ENCODE measurements at regions not wholly inside any gene's neighbourhood (a gene's known extent, or its start where the extent isn't known, plus 50 kb on each side); places are given as distances from the start of the nearest gene placed in this dataset.

GRCh38 chr14:62308891-62309290 is 546.7 kb downstream of the SNAPC1 start:
- no peaks in the 10 kb centered on the region for H3K9me2 ChIP-seq (replicated peaks; ENCODE audit: insufficient read depth)
- no peaks in the 10 kb centered on the region for H3K79me2 ChIP-seq
- no peak overlapping the region for H2AFZ ChIP-seq
- no peaks in the 10 kb centered on the region for H3K9me3 ChIP-seq (ENCODE audit: low read depth)
- no peaks in the 10 kb centered on the region for H3K27me3 ChIP-seq
- no peak for TF ChIP-seq EZH2phosphoT487 (IDR thresholded peaks at IDR 0.05; ENCODE audit: low read depth, severe bottlenecking, unreplicated experiment)
- TF ChIP-seq CTCF (IDR thresholded peaks at IDR 0.05; ENCODE audit: poor library complexity), result no peak
- TF ChIP-seq EZH2 (IDR thresholded peaks at IDR 0.05; ENCODE audit: borderline replicate concordance), result no peak
- no peak overlapping the region for H3K27ac ChIP-seq
- peaks cover under 1% of the 10 kb centered on the region for H3K4me1 ChIP-seq (ENCODE audit: insufficient read depth)
- DNase-seq (ENCODE audit: low spot score), result no peak
- 63% methylated on average over 4 of the region's 4 CpGs for WGBS (ENCODE audit: low lambda C conversion rate, missing lambda C conversion rate)
- H3K36me3 ChIP-seq (replicated peaks; ENCODE audit: insufficient read depth, low read depth), result no peaks in the 10 kb centered on the region
- H3K4me2 ChIP-seq, result no peak overlapping the region
- H3K4me3 ChIP-seq, result no peak overlapping the region
- no peaks in the 10 kb centered on the region for H4K20me1 ChIP-seq (ENCODE audit: insufficient read depth, poor library complexity, severe bottlenecking)

GRCh38 chr14:62313212-62313611 is 551.0 kb downstream of the SNAPC1 start:
- no peaks in the 10 kb centered on the region for H3K9me2 ChIP-seq (replicated peaks; ENCODE audit: insufficient read depth)

GRCh38 chr14:62314221-62314620 is 552.0 kb downstream of the SNAPC1 start:
- WGBS (ENCODE audit: low lambda C conversion rate, missing lambda C conversion rate), result 90% methylated on average over 2 of the region's 2 CpGs
- Histone ChIP-seq H2AFZ (no peak overlapping the region), H3K79me2 (no peaks in the 10 kb centered on the region), H3K4me1 (ENCODE audit: insufficient read depth) (no peaks in the 10 kb centered on the region), H3K27ac (no peak overlapping the region), H3K27me3 (no peaks in the 10 kb centered on the region), H3K9me2 (replicated peaks; ENCODE audit: insufficient read depth) (no peaks in the 10 kb centered on the region), H3K9me3 (ENCODE audit: low read depth) (no peaks in the 10 kb centered on the region), H3K4me2 (no peak overlapping the region), H3K4me3 (no peak overlapping the region), H3K36me3 (replicated peaks; ENCODE audit: insufficient read depth, low read depth) (no peaks in the 10 kb centered on the region), H4K20me1 (ENCODE audit: insufficient read depth, poor library complexity, severe bottlenecking) (no peaks in the 10 kb centered on the region)
- no peak for TF ChIP-seq EZH2 (IDR thresholded peaks at IDR 0.05; ENCODE audit: borderline replicate concordance)
- no peak for DNase-seq (ENCODE audit: low spot score)

More at GRCh38 chr14:62313212-62313611, 551.0 kb downstream of the SNAPC1 start:
- no peak for DNase-seq (ENCODE audit: low spot score)
- H3K4me3 ChIP-seq, result no peak overlapping the region
- no peak overlapping the region for H2AFZ ChIP-seq
- H3K79me2 ChIP-seq, result no peaks in the 10 kb centered on the region
- H3K9me3 ChIP-seq (ENCODE audit: low read depth), result no peaks in the 10 kb centered on the region
- no peaks in the 10 kb centered on the region for H4K20me1 ChIP-seq (ENCODE audit: insufficient read depth, poor library complexity, severe bottlenecking)
- no peak overlapping the region for H3K4me2 ChIP-seq
- no peak overlapping the region for H3K27ac ChIP-seq
- no peaks in the 10 kb centered on the region for H3K4me1 ChIP-seq (ENCODE audit: insufficient read depth)
- H3K27me3 ChIP-seq, result no peaks in the 10 kb centered on the region
- 73% methylated on average over 3 of the region's 3 CpGs for WGBS (ENCODE audit: low lambda C conversion rate, missing lambda C conversion rate)
- no peaks in the 10 kb centered on the region for H3K36me3 ChIP-seq (replicated peaks; ENCODE audit: insufficient read depth, low read depth)
- TF ChIP-seq CTCF (IDR thresholded peaks at IDR 0.05; ENCODE audit: poor library complexity) (no peak), EZH2phosphoT487 (IDR thresholded peaks at IDR 0.05; ENCODE audit: low read depth, severe bottlenecking, unreplicated experiment) (no peak), EZH2 (IDR thresholded peaks at IDR 0.05; ENCODE audit: borderline replicate concordance) (no peak)

GRCh38 chr14:62314871-62315270 is 552.7 kb downstream of the SNAPC1 start:
- Histone ChIP-seq H3K27ac (no peak overlapping the region), H2AFZ (no peak overlapping the region), H3K4me2 (no peak overlapping the region), H3K4me3 (no peak overlapping the region), H3K9me3 (ENCODE audit: low read depth) (no peaks in the 10 kb centered on the region), H3K36me3 (replicated peaks; ENCODE audit: insufficient read depth, low read depth) (no peaks in the 10 kb centered on the region), H4K20me1 (ENCODE audit: insufficient read depth, poor library complexity, severe bottlenecking) (no peaks in the 10 kb centered on the region), H3K79me2 (no peaks in the 10 kb centered on the region), H3K4me1 (ENCODE audit: insufficient read depth) (no peaks in the 10 kb centered on the region), H3K27me3 (no peaks in the 10 kb centered on the region), H3K9me2 (replicated peaks; ENCODE audit: insufficient read depth) (no peaks in the 10 kb centered on the region)
- TF ChIP-seq CTCF (IDR thresholded peaks at IDR 0.05; ENCODE audit: poor library complexity), result no peak
- no peak for TF ChIP-seq EZH2phosphoT487 (IDR thresholded peaks at IDR 0.05; ENCODE audit: low read depth, severe bottlenecking, unreplicated experiment)
- no peak for TF ChIP-seq EZH2 (IDR thresholded peaks at IDR 0.05; ENCODE audit: borderline replicate concordance)
- no peak for DNase-seq (ENCODE audit: low spot score)
- 42% methylated on average over 1 of the region's 1 CpG for WGBS (ENCODE audit: low lambda C conversion rate, missing lambda C conversion rate)

Measured in hepatocyte (in vitro differentiated cells).